NCI-H748 (cell line): ENCODE measurements at regions not wholly inside any gene's neighbourhood (a gene's known extent, or its start where the extent isn't known, plus 50 kb on each side); places are given as distances from the start of the nearest gene placed in this dataset.

ENCODE experiments used
- DNase-seq: peaks from one replicate; lab custom pipeline; 2025; ENCODE audit not compliant: unreplicated experiment; lab: John Stamatoyannopoulos, UW

- no peak for DNase-seq
Measured at GRCh38 chr3:31277582-31277981, 255.1 kb upstream of the STT3B start.

GRCh38 chr3:31278532-31278931, 254.2 kb upstream of the STT3B start:
- no peak for DNase-seq

GRCh38 chr3:31284776-31285175, 247.9 kb upstream of the STT3B start:
- DNase-seq = no peak

GRCh38 chr3:31285833-31286486, 246.8 kb upstream of the STT3B start:
- no peak for DNase-seq

- no peak for DNase-seq
Measured at GRCh38 chr3:31288224-31288623, 244.5 kb upstream of the STT3B start.

- DNase-seq = peak; percentile 9
Measured at GRCh38 chr3:31288641-31289100, 244.1 kb upstream of the STT3B start.

GRCh38 chr3:31289584-31289983, 243.1 kb upstream of the STT3B start:
- no peak for DNase-seq

- DNase-seq = no peak
Measured at GRCh38 chr3:31290046-31290445, 242.7 kb upstream of the STT3B start.

- DNase-seq = no peak
Measured at GRCh38 chr3:31291818-31292217, 240.9 kb upstream of the STT3B start.

GRCh38 chr3:31294430-31295149, 238.1 kb upstream of the STT3B start:
- DNase-seq = no peak

- peak; percentile 3 for DNase-seq
Measured at GRCh38 chr3:31295150-31295765, 237.5 kb upstream of the STT3B start.

- DNase-seq = no peak
Measured at GRCh38 chr3:31297726-31298298, 234.9 kb upstream of the STT3B start.

- peak; percentile 72 for DNase-seq
Measured at GRCh38 chr3:31300456-31301443, 232.0 kb upstream of the STT3B start.

- no peak for DNase-seq
Measured at GRCh38 chr3:31302343-31302742, 230.4 kb upstream of the STT3B start.

- peak; percentile 71 for DNase-seq
Measured at GRCh38 chr3:31305340-31305739, 227.4 kb upstream of the STT3B start.

GRCh38 chr3:31307131-31307785, 225.5 kb upstream of the STT3B start:
- no peak for DNase-seq

GRCh38 chr3:31311559-31311958, 221.2 kb upstream of the STT3B start:
- no peak for DNase-seq

GRCh38 chr3:31312400-31312799, 220.3 kb upstream of the STT3B start:
- DNase-seq = no peak

- no peak for DNase-seq
Measured at GRCh38 chr3:31314258-31314657, 218.5 kb upstream of the STT3B start.

GRCh38 chr3:31319332-31319731, 213.4 kb upstream of the STT3B start:
- no peak for DNase-seq
